Heart right ventricle (tissue), 16 donors: ENCODE measurements at regions not wholly inside any gene's neighbourhood (a gene's known extent, or its start where the extent isn't known, plus 50 kb on each side); places are given as distances from the start of the nearest gene placed in this dataset.

ENCODE experiments used
- ATAC-seq, 8 donors: fragments of 200-7000 bp; cut with Tn5 transposase; one replicate each; pipeline ENCODE4 v1.9.1; 2020; ENCODE audit warnings: mild to moderate bottlenecking in 8 of 8, moderate library complexity in 8 of 8, moderate number of reproducible peaks in 1 of 8
- DNase-seq, 2 donors: peaks; one replicate each; pipeline ENCODE4 v3.0.0-alpha.2; 2020
- H3K27ac ChIP-seq, 10 donors: fragments of 200-600 bp; sonication (generic) in 2 of 10; one replicate each; pipeline versions ENCODE4 v1.5.0 to v1.8.0; 2020 to 2022; ENCODE audit warnings: mild to moderate bottlenecking in 3 of 10
- H3K27me3 ChIP-seq, 7 donors: fragments of 200-600 bp; one replicate each; pipeline ENCODE4 v1.8.0; 2021 to 2022; ENCODE audit warnings: mild to moderate bottlenecking in 2 of 7
- H3K36me3 ChIP-seq, 9 donors: fragments of 200-600 bp; sonication (generic) in 1 of 9; one replicate each; pipeline versions ENCODE4 v1.5.0 to v1.8.0; 2020 to 2022; ENCODE audit warnings: mild to moderate bottlenecking in 2 of 9
- H3K4me1 ChIP-seq, 9 donors: fragments of 200-600 bp; sonication (generic) in 1 of 9; one replicate each; pipeline versions ENCODE4 v1.5.0 to v1.8.0; 2020 to 2022; ENCODE audit warnings: mild to moderate bottlenecking in 4 of 9
- H3K4me3 ChIP-seq, 10 donors: fragments of 200-600 bp; sonication (generic) in 2 of 10; one replicate each; pipeline versions ENCODE4 v1.5.0 to v1.8.0; 2020 to 2022; ENCODE audit warnings: mild to moderate bottlenecking in 7 of 10, moderate library complexity in 2 of 10
- H3K9me3 ChIP-seq, 11 donors: fragments of 200-600 bp in 10 of 11; sonication (generic) in 2 of 11; one replicate each; pipeline versions ENCODE4 v1.5.0 to v1.8.0; 2013 to 2022; ENCODE audit warnings: mild to moderate bottlenecking in 2 of 11, control low read depth in 1 of 11, moderate library complexity in 1 of 11
- WGBS, 2 donors: extraction: QIAGEN DNeasy Blood & Tissue Kit; methylation state at CpG; one replicate each; pipeline ENCODE4 v1.1.7; 2013; ENCODE audit warnings: inconsistent platforms in 1 of 2; 5-methylcytosine and 5-hydroxymethylcytosine counted together
- intact Hi-C, 10 donors: fragments of 100-400 bp; cut with DNase I; formaldehyde crosslinking; loops; one replicate each; pipeline versions ENCODE4 v1.11.1 to v1.14.2; 2022
- TF ChIP-seq, protein P1 (sequence below), 9 donors: fragments of 200-600 bp; sonication (generic) in 2 of 9; IDR thresholded peaks; one replicate each; pipeline versions ENCODE4 v1.5.0 to v1.8.0; 2021 to 2022; ENCODE audit warnings: antibody characterized with exemption in 9 of 9, mild to moderate bottlenecking in 5 of 9, moderate library complexity in 1 of 9
- donor health status: Arrhythmogenic right ventricular cardiomyopathy.
- donor health status: ischemic (EF 13 %, LVEDD 7.1; RV severe dilation, severe dysfunction).
- donor health status: healthy with polysubstance abuse.
- donor health status: DM: no; HTN: yes; CAD: no.
- donor health status: DM: no; HTN: no; CAD: no.
- donor health status: ischemic (EF 25% LVEDD 6.9; RV normal size, moderate dysfunction).
- donor health status: ischemic (EF 25% LVEDD 5.7; RV mildly dilated, moderate dysfunction).
- donor health status: healthy.
- donor health status: DM: yes; HTN: yes; CAD: no.
- donor health status: Ischemic cardiomyopathy.
- donor health status: ischemic (EF 35%, LVEDD 5.7; RV mildly dilated, moderate dysfunction).
- donor health status: nonischemic (EF 11% LVEDD 7.7; RV severe dilation, severe dysfunction).
- donor health status: DM: yes; HTN: yes; CAD: no.
- donor health status: PGD.
- donor health status: ischemic (EF 29% LVEDD 5.4; RV normal size, mild dysfunction).
- donor health status: nonischemic (EF 23%, LVEDD 6.1; RV moderate dilation, normal function).

DNA sequence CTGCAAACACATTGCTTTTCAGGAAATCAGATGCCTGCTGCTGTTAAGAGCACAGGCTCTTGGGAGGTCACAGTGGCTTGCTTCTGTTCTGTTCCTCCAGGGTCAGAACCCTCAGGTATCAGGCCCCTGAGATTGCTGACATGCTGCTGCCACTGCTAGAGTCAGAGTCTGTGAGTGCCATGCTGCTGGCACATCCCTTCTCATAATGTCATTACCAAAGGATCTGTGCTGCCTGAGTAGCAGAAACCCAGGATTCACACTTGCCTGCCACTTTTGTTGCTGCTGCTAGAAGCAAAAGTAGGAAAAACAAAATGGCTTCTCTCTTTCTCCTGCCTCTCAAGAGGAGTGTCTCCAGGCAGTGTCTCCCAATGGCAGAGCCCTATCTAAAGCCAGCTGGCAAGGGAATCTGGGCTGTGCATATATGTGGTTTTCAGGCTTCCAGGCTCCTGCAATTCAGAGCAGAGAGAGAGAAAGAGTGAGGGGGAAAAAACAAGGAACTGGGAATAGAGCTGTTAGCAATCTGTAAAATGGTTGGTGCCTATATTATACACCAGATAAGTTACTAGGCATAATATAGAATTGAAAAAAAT, 180.3 kb downstream of the MYCN start:
- DNase-seq, result no peak
- Histone ChIP-seq H3K27ac (no peak overlapping the region), H3K27me3 (peaks cover 0 to 9% (median under 1%) of the 10 kb centered on the region in 7 donors), H3K4me3 (no peak overlapping the region), H3K36me3 (no peaks in the 10 kb centered on the region), H3K4me1 (no peaks in the 10 kb centered on the region), H3K9me3 (peaks cover 0 to 7% (median 0%) of the 10 kb centered on the region in 11 donors)
- intact Hi-C loops, result no loop called here
- ATAC-seq, result no peak
- TF ChIP-seq, protein P1, sequence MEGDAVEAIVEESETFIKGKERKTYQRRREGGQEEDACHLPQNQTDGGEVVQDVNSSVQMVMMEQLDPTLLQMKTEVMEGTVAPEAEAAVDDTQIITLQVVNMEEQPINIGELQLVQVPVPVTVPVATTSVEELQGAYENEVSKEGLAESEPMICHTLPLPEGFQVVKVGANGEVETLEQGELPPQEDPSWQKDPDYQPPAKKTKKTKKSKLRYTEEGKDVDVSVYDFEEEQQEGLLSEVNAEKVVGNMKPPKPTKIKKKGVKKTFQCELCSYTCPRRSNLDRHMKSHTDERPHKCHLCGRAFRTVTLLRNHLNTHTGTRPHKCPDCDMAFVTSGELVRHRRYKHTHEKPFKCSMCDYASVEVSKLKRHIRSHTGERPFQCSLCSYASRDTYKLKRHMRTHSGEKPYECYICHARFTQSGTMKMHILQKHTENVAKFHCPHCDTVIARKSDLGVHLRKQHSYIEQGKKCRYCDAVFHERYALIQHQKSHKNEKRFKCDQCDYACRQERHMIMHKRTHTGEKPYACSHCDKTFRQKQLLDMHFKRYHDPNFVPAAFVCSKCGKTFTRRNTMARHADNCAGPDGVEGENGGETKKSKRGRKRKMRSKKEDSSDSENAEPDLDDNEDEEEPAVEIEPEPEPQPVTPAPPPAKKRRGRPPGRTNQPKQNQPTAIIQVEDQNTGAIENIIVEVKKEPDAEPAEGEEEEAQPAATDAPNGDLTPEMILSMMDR (IDR thresholded peaks at IDR 0.05), result no peak

DNA sequence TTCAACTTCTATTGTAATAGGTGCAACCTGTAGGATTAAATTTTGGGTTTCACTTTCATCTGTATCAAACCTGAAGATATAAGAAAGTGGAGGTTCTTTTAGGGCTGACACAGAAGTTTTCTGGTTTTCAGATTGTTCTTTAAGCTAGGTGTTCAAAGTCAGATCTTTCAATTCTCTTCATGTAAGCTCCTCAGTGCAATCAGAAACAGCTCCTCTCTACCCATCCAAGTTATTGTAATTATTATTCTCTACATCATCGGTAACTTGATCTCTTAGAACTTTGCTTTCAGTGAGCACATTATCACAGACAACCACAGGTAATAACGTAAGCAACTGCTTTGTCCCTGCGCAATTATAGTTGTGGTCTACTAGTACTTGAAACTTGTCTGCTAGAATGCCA, 179.4 kb downstream of the MYCN start:
- intact Hi-C loops, result loop anchor here in 1 of 10 donors (5.0 kb wide), 1 partner anchor 823 kb away; no protein-coding TSS in a partner anchor
- H3K36me3 ChIP-seq, result no peaks in the 10 kb centered on the region
- H3K27ac ChIP-seq, result no peak overlapping the region
- TF ChIP-seq, protein P1 (IDR thresholded peaks at IDR 0.05), result no peak
- H3K27me3 ChIP-seq, result peaks cover 0 to 4% (median 0%) of the 10 kb centered on the region in 7 donors
- ATAC-seq (no peak), DNase-seq (no peak)
- WGBS, 2 donors, result 94 to 96% methylated on average over 3 of the region's 3 CpGs
- no peaks in the 10 kb centered on the region for H3K4me1 ChIP-seq
- no peak overlapping the region for H3K4me3 ChIP-seq
- H3K9me3 ChIP-seq, result peaks cover 0 to 7% (median 0%) of the 10 kb centered on the region in 11 donors

DNA sequence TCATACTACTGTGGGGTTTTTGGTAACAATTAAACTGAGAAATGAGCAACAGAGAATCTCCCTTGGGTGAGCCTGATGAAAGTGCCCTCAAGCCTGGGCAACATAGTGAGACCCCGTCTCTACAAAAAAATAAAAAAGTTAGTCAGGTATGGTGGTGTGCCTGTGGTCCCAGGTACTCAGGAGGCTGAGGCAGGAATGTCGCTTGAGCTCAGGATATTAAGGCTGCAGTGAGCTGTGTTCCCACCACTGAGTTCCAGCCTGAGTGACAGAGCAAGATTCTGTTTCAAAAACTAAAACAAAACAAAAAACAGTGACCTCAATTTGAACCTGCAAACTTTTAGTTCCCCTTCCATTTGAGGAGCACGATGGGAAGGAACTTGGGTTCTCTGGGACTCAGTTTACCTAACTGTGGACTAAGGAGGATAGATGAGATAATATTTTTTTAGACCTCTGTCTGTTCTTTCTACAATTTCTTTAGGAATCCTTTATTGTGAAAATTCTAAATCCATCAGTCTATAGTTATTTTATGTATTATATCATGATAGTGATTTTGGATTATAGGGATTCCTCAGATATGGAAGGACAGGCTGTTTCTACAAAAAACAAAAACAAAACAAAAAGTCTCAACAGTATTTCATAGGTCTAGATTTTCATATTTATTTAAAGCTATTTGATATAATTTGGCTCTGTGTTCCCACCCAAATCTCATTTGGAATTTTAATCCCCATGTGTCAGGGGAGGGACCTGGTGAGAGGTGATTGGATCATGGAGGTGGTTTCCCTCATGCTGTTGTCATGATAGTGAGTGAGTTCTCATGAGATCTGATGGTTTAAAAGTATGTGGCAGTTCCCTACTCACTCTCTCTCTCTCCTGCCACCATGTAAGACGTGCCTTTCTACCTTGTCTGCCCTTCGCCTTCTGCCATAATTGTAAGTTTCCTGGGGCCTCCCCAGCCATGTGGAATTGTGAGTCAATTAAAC, 178.6 kb downstream of the MYCN start:
- Histone ChIP-seq H3K9me3 (peaks cover 0 to 7% (median 0%) of the 10 kb centered on the region in 11 donors), H3K27me3 (no peaks in the 10 kb centered on the region), H3K27ac (no peak overlapping the region), H3K36me3 (no peaks in the 10 kb centered on the region), H3K4me1 (no peaks in the 10 kb centered on the region), H3K4me3 (no peak overlapping the region)
- DNase-seq (no peak), ATAC-seq (no peak)
- 92 to 95% methylated on average over 5 of the region's 5 CpGs for WGBS, 2 donors
- intact Hi-C loops, result loop anchor here in 1 of 10 donors (5.0 kb wide), 1 partner anchor 823 kb away; no protein-coding TSS in a partner anchor
- TF ChIP-seq, protein P1 (IDR thresholded peaks at IDR 0.05), result no peak

DNA sequence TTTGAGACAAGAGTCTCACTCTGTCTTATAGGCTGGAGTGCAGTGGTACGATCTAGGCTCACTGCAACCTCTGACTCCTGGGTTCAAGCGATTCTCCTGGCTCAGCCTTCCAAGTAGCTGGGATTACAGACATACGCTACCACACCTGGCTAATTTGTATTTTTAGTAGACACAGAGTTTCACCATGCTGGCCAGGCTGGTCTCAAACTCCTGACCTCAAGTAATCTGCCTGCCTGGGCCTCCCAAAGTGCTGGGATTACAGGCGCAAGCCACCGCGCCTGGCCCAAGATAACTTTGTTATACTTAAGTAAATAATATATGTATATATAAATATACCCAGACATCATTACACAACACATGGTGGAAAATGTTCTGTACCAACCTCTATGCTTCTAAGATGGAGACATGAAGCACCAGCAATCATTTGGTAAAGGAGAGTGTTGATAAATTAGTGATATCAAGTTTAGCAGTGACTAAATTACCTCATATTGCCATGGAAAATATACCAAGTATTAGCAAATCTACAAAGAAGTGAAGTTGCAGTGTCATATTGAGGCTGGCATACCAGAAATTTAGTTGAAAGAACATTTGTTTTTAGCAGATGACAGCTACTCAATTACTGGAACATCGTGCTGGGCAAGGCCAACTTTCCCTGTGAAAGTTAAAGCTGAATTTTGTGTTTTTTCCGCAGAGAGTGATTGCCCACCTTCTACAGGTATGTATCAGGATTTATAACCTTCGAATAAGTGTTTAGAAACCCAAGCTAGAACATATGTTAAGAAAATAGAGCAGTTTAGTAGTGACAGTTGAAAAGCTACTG, 177.7 kb downstream of the MYCN start:
- H3K27ac ChIP-seq, result no peak overlapping the region
- H3K36me3 ChIP-seq, result no peaks in the 10 kb centered on the region
- no peaks in the 10 kb centered on the region for H3K27me3 ChIP-seq
- TF ChIP-seq, protein P1 (IDR thresholded peaks at IDR 0.05), result no peak
- DNase-seq (no peak), ATAC-seq (no peak)
- WGBS, 2 donors, result 87 to 92% methylated on average over 9 of the region's 9 CpGs
- H3K9me3 ChIP-seq, result peaks cover 0 to 7% (median 0%) of the 10 kb centered on the region in 11 donors
- H3K4me3 ChIP-seq, result no peak overlapping the region
- H3K4me1 ChIP-seq, result no peaks in the 10 kb centered on the region
- intact Hi-C loops, result loop anchor here in 1 of 10 donors (2.0 to 5.0 kb wide), 2 partner anchors 61 to 824 kb away; no protein-coding TSS in a partner anchor
